Epithelial cell of esophagus (primary cell): ENCODE measurements at regions not wholly inside any gene's neighbourhood (a gene's known extent, or its start where the extent isn't known, plus 50 kb on each side); places are given as distances from the start of the nearest gene placed in this dataset.

Experiments used
- DNase-seq: peaks from one replicate; pipeline ENCODE4 v3.0.0; 2010; ENCODE audit warnings: low read depth
- H3K4me3 ChIP-seq: 2 replicates; pipeline ENCODE4 v1.5.1; 2011; ENCODE audit warnings: mild to moderate bottlenecking, low read length, control low read depth
- CTCF ChIP-seq: IDR thresholded peaks from 2 replicates; pipeline ENCODE4 v1.5.1; 2011; ENCODE audit warnings: low read depth, mild to moderate bottlenecking, low read length, control low read depth, inconsistent platforms; ENCODE audit not compliant: insufficient read depth; ENCODE audit errors: missing control alignments

GRCh38 chr17:68790492-68790891 is 164.7 kb downstream of the ABCA8 start:
- no peak for TF ChIP-seq CTCF
- H3K4me3 ChIP-seq = no peak overlapping the region
- no peak for DNase-seq

GRCh38 chr17:68789203-68789962 is 165.8 kb downstream of the ABCA8 start:
- no peak overlapping the region for H3K4me3 ChIP-seq
- TF ChIP-seq CTCF = no peak
- no peak for DNase-seq

GRCh38 chr17:68785565-68786486 is 169.4 kb downstream of the ABCA8 start:
- H3K4me3 ChIP-seq = no peak overlapping the region
- DNase-seq = no peak
- TF ChIP-seq CTCF = no peak

GRCh38 chr17:68784431-68784830 is 170.8 kb downstream of the ABCA8 start:
- no peak for DNase-seq
- H3K4me3 ChIP-seq = no peak overlapping the region
- TF ChIP-seq CTCF = no peak

- no peak for TF ChIP-seq CTCF
- DNase-seq = no peak
- H3K4me3 ChIP-seq = no peak overlapping the region
Measured at GRCh38 chr17:68783861-68784260, 171.3 kb downstream of the ABCA8 start.

- no peak for DNase-seq
- TF ChIP-seq CTCF = no peak
Measured at GRCh38 chr17:68782789-68783188, 172.4 kb downstream of the ABCA8 start.

More at GRCh38 chr17:68782789-68783188, 172.4 kb downstream of the ABCA8 start:
- H3K4me3 ChIP-seq = no peak overlapping the region
